ENCODE measurements at regions not wholly inside any gene's neighbourhood (a gene's known extent, or its start where the extent isn't known, plus 50 kb on each side); places are given as distances from the start of the nearest gene placed in this dataset.
"Not testable (repeated sequence)": the region's sequence is repeated elsewhere in the genome, so short reads cannot be mapped to it uniquely, and the experiment has no call there.

DNA sequence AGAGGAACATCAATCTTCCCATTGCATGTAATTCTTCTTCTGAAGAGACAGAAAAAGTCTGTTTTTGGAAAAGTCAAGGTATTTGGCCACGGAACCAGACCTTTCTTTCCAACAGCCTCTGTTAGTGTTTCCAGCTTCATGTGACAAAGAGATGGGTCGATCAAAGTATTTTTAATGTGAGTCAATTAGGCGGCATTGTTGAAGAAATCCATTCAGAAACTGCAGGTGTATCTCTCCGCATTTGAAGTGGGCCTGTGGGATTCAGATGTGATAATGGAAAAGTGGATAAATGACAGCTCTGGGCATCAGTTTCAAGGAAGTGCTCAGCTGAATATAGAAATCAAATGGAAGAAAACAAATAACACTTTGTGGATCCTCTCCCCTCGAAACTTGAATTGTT lies 143.1 kb upstream of the CHL1 start:
- TF ChIP-seq POLR2A, CTCF (IDR thresholded peaks at IDR 0.05): not testable (repeated sequence)
